ENCODE measurements at regions not wholly inside any gene's neighbourhood (a gene's known extent, or its start where the extent isn't known, plus 50 kb on each side); places are given as distances from the start of the nearest gene placed in this dataset.
A peak's percentile ranks its signal among the peaks of the same experiment; 100 is the strongest.

GRCh38 chr6:6717953-6718352 lies 129.4 kb downstream of the LY86 start:
- H3K4me1 Mint-ChIP-seq: peaks cover 9% of the 10 kb centered on the region
- H3K9me3 Mint-ChIP-seq: no peaks in the 10 kb centered on the region
- H3K36me3 Mint-ChIP-seq: no peaks in the 10 kb centered on the region
- no peak for ATAC-seq
- peak overlapping the region; percentile 18 for H3K27ac Mint-ChIP-seq
- H3K4me3 Mint-ChIP-seq: no peak overlapping the region
- peaks cover 9% of the 10 kb centered on the region for H3K27me3 Mint-ChIP-seq

GRCh38 chr6:6721606-6722005 lies 133.1 kb downstream of the LY86 start:
- Mint-ChIP-seq H3K36me3 (no peaks in the 10 kb centered on the region), H3K4me3 (no peak overlapping the region), H3K27ac (no peak overlapping the region)

DNA sequence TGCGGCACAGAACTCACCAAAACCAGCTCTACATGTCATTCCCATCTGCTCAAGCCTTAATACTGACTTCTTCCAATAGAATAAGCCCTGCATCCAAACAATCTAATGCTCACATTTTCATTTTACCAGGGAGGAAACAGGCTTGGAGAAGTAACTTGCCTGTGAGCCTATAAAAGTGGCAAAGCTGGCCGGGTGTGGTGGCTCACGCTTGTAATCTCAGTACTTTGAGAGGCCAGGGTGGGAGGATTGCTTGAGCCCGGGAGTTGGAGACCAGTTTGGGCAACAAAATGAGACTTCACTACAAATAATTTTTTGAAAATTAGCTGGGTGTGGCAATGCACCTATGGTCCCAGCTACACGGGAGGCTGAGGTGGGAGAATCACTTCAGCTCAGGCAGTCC lies 133.7 kb downstream of the LY86 start:
- Mint-ChIP-seq H3K36me3 (no peaks in the 10 kb centered on the region), H3K4me3 (no peak overlapping the region), H3K27me3 (peaks cover 10% of the 10 kb centered on the region), H3K27ac (no peak overlapping the region), H3K4me1 (peaks cover 17% of the 10 kb centered on the region), H3K9me3 (no peaks in the 10 kb centered on the region)
- ATAC-seq: no peak

More at GRCh38 chr6:6721606-6722005, 133.1 kb downstream of the LY86 start:
- ATAC-seq: no peak
- H3K4me1 Mint-ChIP-seq: peaks cover 17% of the 10 kb centered on the region
- H3K27me3 Mint-ChIP-seq: peaks cover 10% of the 10 kb centered on the region
- no peaks in the 10 kb centered on the region for H3K9me3 Mint-ChIP-seq

DNA sequence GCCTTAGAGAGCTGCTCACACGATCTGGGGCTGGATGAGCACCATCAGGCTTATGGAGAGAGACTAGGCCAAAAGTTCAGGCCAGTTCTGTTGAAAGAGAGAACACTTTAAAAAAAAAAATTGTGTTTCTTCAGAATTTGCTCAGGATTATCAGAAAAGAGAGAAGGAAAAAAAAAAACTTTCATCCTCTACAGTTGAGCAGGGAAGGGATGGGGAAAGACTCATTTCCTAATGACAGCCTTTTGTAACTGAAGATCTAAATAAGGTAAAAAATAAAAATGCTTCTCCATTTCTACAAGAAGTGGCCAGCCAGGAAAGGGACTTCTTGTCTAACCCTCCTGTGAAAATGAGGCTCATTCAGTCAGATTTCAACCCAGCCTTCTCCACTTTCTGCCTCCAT lies 134.8 kb downstream of the LY86 start:
- peaks cover 17% of the 10 kb centered on the region for H3K4me1 Mint-ChIP-seq
- peaks cover 17% of the 10 kb centered on the region for H3K27me3 Mint-ChIP-seq
- no peak for ATAC-seq
- no peak overlapping the region for H3K4me3 Mint-ChIP-seq
- no peak overlapping the region for H3K27ac Mint-ChIP-seq
- H3K9me3 Mint-ChIP-seq: no peaks in the 10 kb centered on the region
- no peaks in the 10 kb centered on the region for H3K36me3 Mint-ChIP-seq

- ATAC-seq: peak; percentile 44
- H3K27me3 Mint-ChIP-seq: peaks cover 19% of the 10 kb centered on the region
- H3K36me3 Mint-ChIP-seq: no peaks in the 10 kb centered on the region
- peak overlapping the region; percentile 54 for H3K4me3 Mint-ChIP-seq
- peak overlapping the region; percentile 46 for H3K27ac Mint-ChIP-seq
- H3K4me1 Mint-ChIP-seq: peaks cover 17% of the 10 kb centered on the region
- H3K9me3 Mint-ChIP-seq: no peaks in the 10 kb centered on the region
These were observed 135.5 kb downstream of the LY86 start for GRCh38 chr6:6723921-6724538.

DNA sequence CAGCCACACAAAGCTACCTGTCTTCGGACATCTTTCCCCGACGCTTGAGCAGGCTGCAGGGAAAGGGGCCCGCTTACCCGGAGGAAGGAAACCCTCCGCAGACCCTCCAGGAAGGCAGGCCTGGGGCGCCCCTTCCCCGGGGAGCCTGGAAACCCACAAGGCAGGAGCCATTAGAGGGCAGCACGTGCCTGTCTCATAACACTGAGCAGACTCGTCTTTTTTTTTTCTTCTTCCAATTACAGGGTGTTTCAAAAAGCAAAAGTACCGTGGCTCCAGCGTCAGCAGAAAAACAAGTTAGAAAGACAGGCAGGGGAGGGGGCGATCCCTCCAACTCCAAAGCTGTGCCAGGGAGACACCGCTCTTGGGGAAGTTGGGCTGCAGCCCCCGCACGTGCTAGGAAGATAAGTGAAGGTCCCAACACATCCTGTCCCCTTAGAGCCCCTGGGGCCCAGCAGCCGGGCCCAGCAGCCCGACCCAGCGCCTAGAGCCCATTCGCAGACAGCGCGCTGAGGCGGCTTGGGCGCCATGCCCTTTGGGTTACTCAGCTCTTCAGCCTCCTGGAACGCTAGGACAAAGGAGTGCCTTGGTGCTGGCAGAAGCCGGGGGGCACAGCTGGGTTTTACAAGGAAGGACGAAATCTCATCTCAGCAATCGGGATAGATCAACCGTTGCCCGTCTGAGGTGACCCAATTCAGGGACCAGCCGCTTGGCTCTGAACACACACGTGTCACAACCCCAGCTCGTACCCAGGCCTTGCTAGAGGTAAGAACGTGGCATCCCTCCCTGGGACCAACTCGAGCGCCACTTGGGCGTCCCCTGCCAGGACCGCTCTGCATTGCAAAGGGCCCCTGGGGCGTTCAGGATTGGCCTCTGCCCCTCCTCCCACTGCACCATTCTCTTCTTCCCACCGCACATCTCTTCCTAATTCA lies 136.3 kb downstream of the LY86 start:
- Mint-ChIP-seq H3K27ac (peak overlapping the region; percentile 46), H3K4me1 (peaks cover 17% of the 10 kb centered on the region), H3K4me3 (peak overlapping the region; percentile 54), H3K36me3 (no peaks in the 10 kb centered on the region), H3K9me3 (no peaks in the 10 kb centered on the region), H3K27me3 (peaks cover 19% of the 10 kb centered on the region)
- ATAC-seq: peak; percentile 82

- Mint-ChIP-seq H3K27me3 (peaks cover 19% of the 10 kb centered on the region), H3K4me3 (peak overlapping the region; percentile 2), H3K9me3 (no peaks in the 10 kb centered on the region), H3K4me1 (peaks cover 17% of the 10 kb centered on the region), H3K27ac (no peak overlapping the region), H3K36me3 (no peaks in the 10 kb centered on the region)
- ATAC-seq: no peak
These were observed 137.1 kb downstream of the LY86 start for GRCh38 chr6:6725468-6726209.

- no peaks in the 10 kb centered on the region for H3K36me3 Mint-ChIP-seq
- H3K27me3 Mint-ChIP-seq: peaks cover 23% of the 10 kb centered on the region
- no peak overlapping the region for H3K4me3 Mint-ChIP-seq
- no peak overlapping the region for H3K27ac Mint-ChIP-seq
- H3K9me3 Mint-ChIP-seq: no peaks in the 10 kb centered on the region
- no peak for ATAC-seq
- H3K4me1 Mint-ChIP-seq: peaks cover 17% of the 10 kb centered on the region
These were observed 139.8 kb downstream of the LY86 start for GRCh38 chr6:6728169-6728941.

DNA sequence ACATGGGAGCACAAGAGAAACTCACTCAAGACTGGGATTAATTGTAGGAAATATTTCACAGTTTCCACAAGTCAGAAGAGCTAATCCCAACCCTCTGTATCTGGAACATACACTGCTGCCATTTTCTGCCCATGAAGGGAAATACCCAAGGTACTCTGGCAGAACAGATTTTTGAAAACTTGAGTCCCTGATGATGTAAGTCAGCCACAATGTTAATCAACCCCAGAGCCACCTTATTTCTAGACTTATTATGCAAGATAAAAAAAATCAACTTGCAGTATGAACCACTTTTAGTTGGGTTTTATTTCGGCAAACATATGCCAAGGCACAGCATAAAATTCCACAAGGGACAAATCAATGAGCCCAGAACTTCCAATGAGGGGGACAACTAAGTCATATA lies 141.5 kb downstream of the LY86 start:
- H3K4me1 Mint-ChIP-seq: peaks cover 9% of the 10 kb centered on the region
- H3K27ac Mint-ChIP-seq: no peak overlapping the region
- no peaks in the 10 kb centered on the region for H3K9me3 Mint-ChIP-seq
- H3K27me3 Mint-ChIP-seq: peaks cover 39% of the 10 kb centered on the region
- H3K36me3 Mint-ChIP-seq: no peaks in the 10 kb centered on the region
- no peak overlapping the region for H3K4me3 Mint-ChIP-seq
- no peak for ATAC-seq

DNA sequence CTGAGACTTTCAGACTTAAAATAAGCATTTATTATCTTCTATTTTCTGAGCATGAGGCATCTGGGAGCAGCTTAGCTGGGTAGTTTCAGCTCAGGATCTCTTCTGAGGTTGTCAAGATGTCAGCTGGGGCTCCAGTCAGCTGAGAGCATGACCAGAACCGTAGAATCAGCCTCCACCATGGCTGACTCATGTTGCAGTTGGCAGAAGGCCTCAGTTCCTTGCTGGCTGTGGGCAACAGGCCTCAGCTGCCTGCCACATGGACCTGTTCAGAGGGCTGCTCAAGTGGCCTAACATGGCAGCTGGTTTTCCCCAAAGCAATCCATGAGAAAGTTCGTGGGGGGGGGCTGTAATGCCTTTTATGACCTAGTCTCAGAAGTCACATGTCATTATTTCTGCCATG lies 142.3 kb downstream of the LY86 start:
- peaks cover 41% of the 10 kb centered on the region for H3K27me3 Mint-ChIP-seq
- no peak for ATAC-seq
- no peaks in the 10 kb centered on the region for H3K36me3 Mint-ChIP-seq
- peaks cover 2% of the 10 kb centered on the region for H3K4me1 Mint-ChIP-seq
- H3K9me3 Mint-ChIP-seq: no peaks in the 10 kb centered on the region
- H3K27ac Mint-ChIP-seq: no peak overlapping the region
- no peak overlapping the region for H3K4me3 Mint-ChIP-seq

DNA sequence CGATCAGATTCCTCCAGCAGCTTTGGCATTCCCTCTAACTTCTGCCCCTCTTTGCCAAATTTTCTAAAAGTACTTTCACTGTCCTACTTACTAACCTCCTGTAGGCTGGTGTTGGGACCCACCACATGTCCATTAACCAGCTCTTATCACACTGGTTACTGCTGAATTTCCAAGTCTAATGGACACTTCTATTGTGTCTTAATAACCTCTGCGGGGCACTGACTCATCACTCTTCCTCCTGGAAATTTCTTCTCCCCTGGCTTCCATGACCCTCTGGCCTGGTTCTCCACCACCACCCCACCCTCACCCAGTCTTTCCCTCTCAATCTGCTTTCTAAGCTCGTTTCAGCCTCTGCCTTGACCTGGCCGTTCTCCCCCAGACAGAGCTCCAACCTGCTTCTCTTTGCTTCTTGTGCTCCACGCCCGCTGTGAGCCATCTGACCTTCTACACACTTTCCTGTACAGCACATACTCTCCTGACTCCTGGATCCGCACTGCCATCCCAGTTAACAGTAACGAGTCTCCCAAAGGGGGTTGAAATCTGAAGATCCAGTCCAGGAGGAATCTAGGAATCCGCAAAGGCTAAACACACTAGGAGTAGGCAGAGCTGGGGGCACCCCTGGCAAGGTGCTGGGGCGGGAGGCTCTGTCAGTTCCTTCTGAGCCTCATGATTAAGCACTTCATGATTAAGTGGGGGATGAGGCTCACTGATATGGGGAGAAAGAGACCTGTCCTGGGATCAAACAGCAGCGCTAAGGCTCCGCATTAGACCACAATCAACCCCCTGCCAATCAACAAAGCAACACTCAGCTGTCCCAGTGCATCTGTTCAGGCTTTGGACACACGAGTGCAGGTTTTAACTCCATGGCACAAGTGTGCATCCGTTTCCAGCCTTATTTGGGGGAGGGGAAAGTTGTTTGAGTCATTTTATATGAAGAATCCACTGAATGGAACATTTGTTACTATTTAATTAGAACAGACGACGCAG lies 146.3 kb downstream of the LY86 start:
- Mint-ChIP-seq H3K27me3 (peaks cover 60% of the 10 kb centered on the region), H3K4me1 (no peaks in the 10 kb centered on the region), H3K4me3 (no peak overlapping the region), H3K27ac (no peak overlapping the region), H3K9me3 (no peaks in the 10 kb centered on the region), H3K36me3 (no peaks in the 10 kb centered on the region)
- ATAC-seq: no peak

GRCh38 chr6:6736791-6737654 lies 148.5 kb downstream of the LY86 start:
- no peaks in the 10 kb centered on the region for H3K4me1 Mint-ChIP-seq
- no peaks in the 10 kb centered on the region for H3K36me3 Mint-ChIP-seq
- H3K27me3 Mint-ChIP-seq: peaks cover 60% of the 10 kb centered on the region
- no peak overlapping the region for H3K27ac Mint-ChIP-seq
- H3K9me3 Mint-ChIP-seq: no peaks in the 10 kb centered on the region
- ATAC-seq: no peak
- H3K4me3 Mint-ChIP-seq: no peak overlapping the region

GRCh38 chr6:6737671-6738070 lies 149.2 kb downstream of the LY86 start:
- ATAC-seq: no peak
- H3K27me3 Mint-ChIP-seq: peaks cover 60% of the 10 kb centered on the region
- H3K4me3 Mint-ChIP-seq: no peak overlapping the region
- no peak overlapping the region for H3K27ac Mint-ChIP-seq
- H3K36me3 Mint-ChIP-seq: no peaks in the 10 kb centered on the region
- no peaks in the 10 kb centered on the region for H3K9me3 Mint-ChIP-seq
- no peaks in the 10 kb centered on the region for H3K4me1 Mint-ChIP-seq
